Astrocyte (in vitro differentiated cells and primary cell): ENCODE measurements at regions not wholly inside any gene's neighbourhood (a gene's known extent, or its start where the extent isn't known, plus 50 kb on each side); places are given as distances from the start of the nearest gene placed in this dataset.

Experiments
- DNase-seq: peaks from one replicate; pipeline ENCODE4 v3.0.0-alpha.2; 2010; ENCODE audit warnings: low read depth
- FAIRE-seq: peaks from 2 replicates; lab custom pipeline; 2011; peaks lifted over from hg19 to GRCh38; lab: Jason Lieb, UNC
- H2AFZ ChIP-seq: 2 replicates; pipeline ENCODE4 v1.6.0; 2012; ENCODE audit warnings: low read depth, low read length, inconsistent platforms
- H3K27ac ChIP-seq: 2 replicates; pipeline ENCODE4 v1.5.1; 2011; ENCODE audit warnings: low read depth, low read length, inconsistent platforms
- H3K27me3 ChIP-seq: 2 replicates; pipeline ENCODE4 v1.6.0; 2011; ENCODE audit warnings: low read length, inconsistent platforms; ENCODE audit not compliant: insufficient read depth
- H3K36me3 ChIP-seq: 2 replicates; pipeline ENCODE4 v1.5.1; 2011; ENCODE audit warnings: low read length, inconsistent platforms; ENCODE audit not compliant: insufficient read depth
- H3K4me1 ChIP-seq: 2 replicates; pipeline ENCODE4 v1.5.1; 2011; ENCODE audit warnings: low read length, inconsistent platforms; ENCODE audit not compliant: insufficient read depth
- H3K4me2 ChIP-seq: 2 replicates; pipeline ENCODE4 v1.6.0; 2012; ENCODE audit warnings: low read length, inconsistent platforms
- H3K4me3 ChIP-seq: 2 replicates; pipeline ENCODE4 v1.5.1; 2011; ENCODE audit warnings: low read depth, mild to moderate bottlenecking, low read length, inconsistent platforms; ENCODE audit not compliant: insufficient read depth
- H3K79me2 ChIP-seq: 2 replicates; pipeline ENCODE4 v1.6.0; 2012; ENCODE audit warnings: mild to moderate bottlenecking, low read length, inconsistent platforms; ENCODE audit not compliant: insufficient read depth
- H3K9ac ChIP-seq: 2 replicates; pipeline ENCODE4 v1.6.0; 2012; ENCODE audit warnings: mild to moderate bottlenecking, low read length, inconsistent platforms
- H3K9me3 ChIP-seq: 2 replicates; pipeline ENCODE4 v1.5.1; 2012; ENCODE audit warnings: low read depth, mild to moderate bottlenecking, low read length, inconsistent platforms; ENCODE audit not compliant: insufficient read depth
- H4K20me1 ChIP-seq: 2 replicates; pipeline ENCODE4 v1.6.0; 2012; ENCODE audit warnings: low read length, inconsistent platforms; ENCODE audit not compliant: insufficient read depth
- H3K27ac Mint-ChIP-seq: one replicate; pipeline ENCODE4 v1.8.0; 2021; ENCODE audit warnings: mild to moderate bottlenecking, mixed read lengths; ENCODE audit not compliant: unreplicated experiment
- H3K27me3 Mint-ChIP-seq: one replicate; pipeline ENCODE4 v1.8.0; 2021; ENCODE audit warnings: low read depth, mixed read lengths; ENCODE audit not compliant: unreplicated experiment
- H3K36me3 Mint-ChIP-seq: one replicate; pipeline ENCODE4 v1.8.0; 2021; ENCODE audit warnings: low read depth, mixed read lengths; ENCODE audit not compliant: unreplicated experiment
- H3K4me1 Mint-ChIP-seq: one replicate; pipeline ENCODE4 v1.8.0; 2021; ENCODE audit warnings: low read depth, mixed read lengths; ENCODE audit not compliant: unreplicated experiment
- H3K4me3 Mint-ChIP-seq: one replicate; pipeline ENCODE4 v1.8.0; 2021; ENCODE audit warnings: mild to moderate bottlenecking, moderate library complexity, mixed read lengths; ENCODE audit not compliant: unreplicated experiment
- H3K9me3 Mint-ChIP-seq: one replicate; pipeline ENCODE4 v1.8.0; 2021; ENCODE audit warnings: mild to moderate bottlenecking, mixed read lengths; ENCODE audit not compliant: unreplicated experiment
- EZH2 ChIP-seq: IDR thresholded peaks from 2 replicates; pipeline ENCODE4 v1.6.1; 2012; ENCODE audit warnings: mild to moderate bottlenecking, low read length, inconsistent platforms; ENCODE audit not compliant: insufficient read depth
- TF ChIP-seq, protein P1 (sequence below): IDR thresholded peaks from 2 replicates; pipeline ENCODE4 v1.5.1; 2011; ENCODE audit warnings: low read depth, mild to moderate bottlenecking, inconsistent platforms, low read length, moderate library complexity; ENCODE audit not compliant: insufficient read depth

DNA sequence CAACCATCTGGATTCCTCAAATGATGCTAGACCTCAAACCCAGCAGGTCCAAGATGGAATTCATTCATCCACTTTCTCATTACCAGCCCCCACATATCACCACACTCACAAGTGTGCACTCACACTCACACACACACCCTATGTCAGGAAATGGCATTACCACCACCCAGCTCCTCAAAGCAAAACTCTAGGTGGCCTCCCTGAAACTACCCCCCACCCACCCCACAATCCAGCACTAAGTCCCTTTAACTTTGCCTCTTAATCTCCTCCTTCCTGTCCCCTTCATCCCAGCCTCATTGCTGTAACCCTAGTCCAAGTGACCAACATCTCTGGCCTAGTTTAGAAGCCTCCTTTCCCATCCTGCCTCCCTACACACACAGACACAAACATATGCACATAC, 109.4 kb downstream of the TNFAIP3 start:
- Mint-ChIP-seq H3K4me1 (peaks cover 7% of the 10 kb centered on the region), H3K27me3 (no peaks in the 10 kb centered on the region), H3K36me3 (no peaks in the 10 kb centered on the region), H3K4me3 (no peak overlapping the region), H3K27ac (no peak overlapping the region), H3K9me3 (peaks cover 2% of the 10 kb centered on the region)
- H3K9me3 ChIP-seq = no peaks in the 10 kb centered on the region
- H3K27ac ChIP-seq = no peak overlapping the region
- TF ChIP-seq EZH2 = no peak
- TF ChIP-seq, protein P1, sequence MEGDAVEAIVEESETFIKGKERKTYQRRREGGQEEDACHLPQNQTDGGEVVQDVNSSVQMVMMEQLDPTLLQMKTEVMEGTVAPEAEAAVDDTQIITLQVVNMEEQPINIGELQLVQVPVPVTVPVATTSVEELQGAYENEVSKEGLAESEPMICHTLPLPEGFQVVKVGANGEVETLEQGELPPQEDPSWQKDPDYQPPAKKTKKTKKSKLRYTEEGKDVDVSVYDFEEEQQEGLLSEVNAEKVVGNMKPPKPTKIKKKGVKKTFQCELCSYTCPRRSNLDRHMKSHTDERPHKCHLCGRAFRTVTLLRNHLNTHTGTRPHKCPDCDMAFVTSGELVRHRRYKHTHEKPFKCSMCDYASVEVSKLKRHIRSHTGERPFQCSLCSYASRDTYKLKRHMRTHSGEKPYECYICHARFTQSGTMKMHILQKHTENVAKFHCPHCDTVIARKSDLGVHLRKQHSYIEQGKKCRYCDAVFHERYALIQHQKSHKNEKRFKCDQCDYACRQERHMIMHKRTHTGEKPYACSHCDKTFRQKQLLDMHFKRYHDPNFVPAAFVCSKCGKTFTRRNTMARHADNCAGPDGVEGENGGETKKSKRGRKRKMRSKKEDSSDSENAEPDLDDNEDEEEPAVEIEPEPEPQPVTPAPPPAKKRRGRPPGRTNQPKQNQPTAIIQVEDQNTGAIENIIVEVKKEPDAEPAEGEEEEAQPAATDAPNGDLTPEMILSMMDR = no peak
- H3K4me1 ChIP-seq = no peaks in the 10 kb centered on the region
- H3K79me2 ChIP-seq = no peaks in the 10 kb centered on the region
- H3K27me3 ChIP-seq = no peaks in the 10 kb centered on the region
- no peak for FAIRE-seq
- H4K20me1 ChIP-seq = no peaks in the 10 kb centered on the region
- DNase-seq = no peak
- no peak overlapping the region for H3K4me3 ChIP-seq
- no peaks in the 10 kb centered on the region for H3K36me3 ChIP-seq
- no peak overlapping the region for H3K9ac ChIP-seq
- no peak overlapping the region for H3K4me2 ChIP-seq
- no peak overlapping the region for H2AFZ ChIP-seq

DNA sequence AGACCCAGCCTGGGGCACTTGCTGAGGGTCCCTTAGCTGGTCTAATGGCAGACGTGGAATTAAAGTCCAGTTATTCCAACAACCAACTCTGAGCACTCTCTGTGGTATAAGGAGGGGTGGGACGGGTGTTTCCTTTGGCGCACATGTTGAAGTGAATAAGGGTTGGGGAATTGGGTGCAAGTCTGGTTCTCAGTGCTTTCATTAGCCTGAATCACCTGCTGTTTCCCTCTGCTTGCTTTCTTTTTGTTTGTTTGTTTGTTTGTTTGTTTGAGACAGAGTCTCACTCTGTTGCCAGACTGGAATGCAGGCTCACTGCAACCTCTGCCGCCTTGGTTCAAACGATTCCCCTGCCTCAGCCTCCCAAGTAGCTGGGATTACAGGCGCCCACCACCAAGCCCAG, 110.1 kb downstream of the TNFAIP3 start:
- H3K27ac ChIP-seq = no peak overlapping the region
- no peaks in the 10 kb centered on the region for H3K4me1 ChIP-seq
- no peaks in the 10 kb centered on the region for H3K27me3 ChIP-seq
- H3K36me3 ChIP-seq = no peaks in the 10 kb centered on the region
- DNase-seq (no peak), FAIRE-seq (no peak)
- H3K36me3 Mint-ChIP-seq = no peaks in the 10 kb centered on the region
- peaks cover 2% of the 10 kb centered on the region for H3K9me3 Mint-ChIP-seq
- no peak overlapping the region for H3K4me3 Mint-ChIP-seq
- no peaks in the 10 kb centered on the region for H3K79me2 ChIP-seq
- no peak overlapping the region for H3K9ac ChIP-seq
- H3K9me3 ChIP-seq = no peaks in the 10 kb centered on the region
- no peak overlapping the region for H3K4me2 ChIP-seq
- H3K27me3 Mint-ChIP-seq = no peaks in the 10 kb centered on the region
- H3K4me1 Mint-ChIP-seq = peaks cover 11% of the 10 kb centered on the region
- H3K27ac Mint-ChIP-seq = no peak overlapping the region
- H3K4me3 ChIP-seq = no peak overlapping the region
- H2AFZ ChIP-seq = no peak overlapping the region
- no peak for TF ChIP-seq EZH2
- TF ChIP-seq, protein P1 = no peak
- no peaks in the 10 kb centered on the region for H4K20me1 ChIP-seq

DNA sequence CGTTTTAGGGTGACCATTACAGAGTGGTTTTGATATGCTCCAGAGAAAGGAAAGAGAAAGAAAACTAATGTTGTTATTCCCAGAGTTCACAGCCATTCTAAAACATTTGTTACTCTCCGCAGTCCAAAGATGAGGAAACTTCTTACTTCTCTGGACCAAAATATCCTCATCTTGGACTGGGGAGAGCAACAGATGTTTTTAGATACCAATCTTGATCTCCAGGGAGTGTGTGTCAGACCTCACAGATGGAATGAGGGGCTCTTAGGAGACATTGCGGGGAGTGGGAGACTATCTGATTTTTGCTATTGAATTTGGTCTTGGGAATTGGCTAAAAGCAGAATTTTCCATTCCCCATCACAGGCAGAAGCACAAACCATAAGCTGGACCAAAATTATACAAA, 110.8 kb downstream of the TNFAIP3 start:
- Histone ChIP-seq H3K9me3 (no peaks in the 10 kb centered on the region), H3K79me2 (no peaks in the 10 kb centered on the region), H3K27ac (no peak overlapping the region), H3K4me2 (no peak overlapping the region), H3K9ac (no peak overlapping the region), H2AFZ (no peak overlapping the region), H3K4me3 (no peak overlapping the region), H3K27me3 (no peaks in the 10 kb centered on the region), H3K36me3 (no peaks in the 10 kb centered on the region), H4K20me1 (no peaks in the 10 kb centered on the region), H3K4me1 (no peaks in the 10 kb centered on the region)
- no peaks in the 10 kb centered on the region for H3K36me3 Mint-ChIP-seq
- no peaks in the 10 kb centered on the region for H3K27me3 Mint-ChIP-seq
- H3K4me1 Mint-ChIP-seq = peaks cover 17% of the 10 kb centered on the region
- no peak for FAIRE-seq
- DNase-seq = no peak
- TF ChIP-seq, protein P1 = no peak
- TF ChIP-seq EZH2 = no peak
- H3K9me3 Mint-ChIP-seq = peaks cover 4% of the 10 kb centered on the region
- no peak overlapping the region for H3K27ac Mint-ChIP-seq
- H3K4me3 Mint-ChIP-seq = no peak overlapping the region
